DND-41 (cell line): ENCODE measurements at regions not wholly inside any gene's neighbourhood (a gene's known extent, or its start where the extent isn't known, plus 50 kb on each side); places are given as distances from the start of the nearest gene placed in this dataset.
A peak's percentile ranks its signal among the peaks of the same experiment; 100 is the strongest.

Source experiments
- ATAC-seq: fragments of 200-7000 bp; cut with Tn5 transposase; 3 replicates; pipeline ENCODE4 v1.9.1; 2021; ENCODE audit warnings: low read depth; ENCODE audit not compliant: insufficient read depth
- DNase-seq: peaks from one replicate; pipeline ENCODE4 v3.0.0-alpha.2; 2020
- H2AFZ ChIP-seq: 2 replicates; pipeline ENCODE4 v1.6.0; 2012; ENCODE audit warnings: low read depth, low read length
- H3K27ac ChIP-seq: 2 replicates; pipeline ENCODE4 v1.5.1; 2012; ENCODE audit warnings: low read length, inconsistent platforms
- H3K27me3 ChIP-seq: fragments of 200-600 bp; sonication (generic); 2 replicates; pipeline ENCODE4 v1.6.0; 2012; ENCODE audit warnings: low read length, mild to moderate bottlenecking, inconsistent platforms; ENCODE audit not compliant: insufficient read depth, poor library complexity
- H3K36me3 ChIP-seq: 2 replicates; pipeline ENCODE4 v1.5.1; 2012; ENCODE audit warnings: low read length, inconsistent platforms; ENCODE audit not compliant: insufficient read depth
- H3K4me1 ChIP-seq: 2 replicates; pipeline ENCODE4 v1.5.1; 2012; ENCODE audit warnings: mild to moderate bottlenecking, low read length; ENCODE audit not compliant: insufficient read depth
- H3K4me2 ChIP-seq: 2 replicates; pipeline ENCODE4 v1.6.0; 2012; ENCODE audit warnings: mild to moderate bottlenecking, moderate library complexity, low read length, inconsistent platforms; ENCODE audit not compliant: insufficient read depth
- H3K4me3 ChIP-seq, 2 experiments: fragments of 200-600 bp in 1 of 2; shearing (Covaris generic) in 1 of 2; 2 replicates each; pipeline ENCODE4 v1.5.1; 2012 to 2016; ENCODE audit warnings: inconsistent platforms in 2 of 2, low read length in 2 of 2, mild to moderate bottlenecking in 2 of 2, low read depth in 1 of 2, moderate library complexity in 1 of 2
- H3K79me2 ChIP-seq: 2 replicates; pipeline ENCODE4 v1.6.0; 2012; ENCODE audit warnings: low read length, inconsistent platforms; ENCODE audit not compliant: insufficient read depth
- H3K9ac ChIP-seq: 2 replicates; pipeline ENCODE4 v1.6.0; 2012; ENCODE audit warnings: low read depth, mild to moderate bottlenecking, inconsistent platforms, low read length, moderate library complexity
- H3K9me3 ChIP-seq: 2 replicates; pipeline ENCODE4 v1.5.1; 2012; ENCODE audit warnings: low read length, moderate library complexity, mild to moderate bottlenecking, inconsistent platforms; ENCODE audit not compliant: insufficient read depth, severe bottlenecking
- H4K20me1 ChIP-seq: 2 replicates; pipeline ENCODE4 v1.6.0; 2012; ENCODE audit warnings: low read length; ENCODE audit not compliant: insufficient read depth
- EZH2 ChIP-seq: IDR thresholded peaks from 3 replicates; pipeline ENCODE4 v1.6.1; 2012; ENCODE audit warnings: borderline replicate concordance, low read depth, mild to moderate bottlenecking, moderate library complexity, low read length, inconsistent platforms; ENCODE audit not compliant: severe bottlenecking
- TF ChIP-seq, protein P1 (sequence below): IDR thresholded peaks from 2 replicates; pipeline ENCODE4 v1.5.1; 2012; ENCODE audit warnings: borderline replicate concordance, low read length, moderate library complexity, mild to moderate bottlenecking; ENCODE audit not compliant: poor library complexity, severe bottlenecking; ENCODE audit errors: extremely low read depth

DNA sequence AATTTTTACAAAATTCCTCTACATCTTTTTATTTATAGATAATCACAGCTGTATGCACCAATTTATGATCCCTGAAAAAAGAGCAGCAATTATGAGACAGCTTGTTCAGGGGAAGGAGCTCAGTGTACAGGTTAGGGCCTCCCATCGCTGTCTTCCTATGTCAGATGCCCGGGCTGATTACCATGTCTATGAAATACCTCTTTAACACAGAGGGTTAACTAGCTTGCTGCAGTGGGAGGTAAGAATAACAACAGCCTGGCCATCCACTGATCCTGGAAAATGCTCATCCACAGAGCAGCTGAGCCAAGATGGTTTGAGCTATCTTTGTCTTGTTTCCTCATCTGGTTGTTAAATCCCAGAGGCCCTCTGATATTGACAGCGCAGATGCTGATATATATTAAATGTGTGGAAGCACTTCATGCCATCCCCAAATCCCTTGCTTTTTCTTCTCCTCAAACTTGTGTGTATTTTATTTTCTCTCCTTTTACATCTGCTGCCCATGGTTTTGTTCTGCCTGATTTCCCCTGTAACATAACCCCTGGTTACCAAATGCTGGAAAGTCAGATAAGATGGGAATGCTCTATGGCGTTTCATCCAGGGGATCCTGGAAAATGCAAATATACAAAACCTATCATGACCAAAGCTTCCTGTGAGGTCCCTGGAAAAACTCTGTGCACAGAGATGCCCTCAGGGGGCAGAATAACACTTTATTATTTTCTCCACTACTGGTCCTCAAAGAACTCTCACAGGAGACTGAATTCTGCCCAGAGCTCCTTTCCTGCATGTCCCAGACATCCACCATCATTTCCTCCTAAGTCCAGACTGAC is 85.8 kb upstream of the PUDP start:
- ATAC-seq (no peak), DNase-seq (no peak)
- Histone ChIP-seq H2AFZ (no peak overlapping the region), H4K20me1 (no peaks in the 10 kb centered on the region), H3K4me1 (no peaks in the 10 kb centered on the region), H3K9me3 (no peaks in the 10 kb centered on the region), H3K9ac (no peak overlapping the region), H3K27me3 (no peaks in the 10 kb centered on the region), H3K4me3 (no peak overlapping the region), H3K36me3 (no peaks in the 10 kb centered on the region), H3K4me2 (no peak overlapping the region), H3K79me2 (no peaks in the 10 kb centered on the region), H3K27ac (no peak overlapping the region)
- TF ChIP-seq, protein P1, sequence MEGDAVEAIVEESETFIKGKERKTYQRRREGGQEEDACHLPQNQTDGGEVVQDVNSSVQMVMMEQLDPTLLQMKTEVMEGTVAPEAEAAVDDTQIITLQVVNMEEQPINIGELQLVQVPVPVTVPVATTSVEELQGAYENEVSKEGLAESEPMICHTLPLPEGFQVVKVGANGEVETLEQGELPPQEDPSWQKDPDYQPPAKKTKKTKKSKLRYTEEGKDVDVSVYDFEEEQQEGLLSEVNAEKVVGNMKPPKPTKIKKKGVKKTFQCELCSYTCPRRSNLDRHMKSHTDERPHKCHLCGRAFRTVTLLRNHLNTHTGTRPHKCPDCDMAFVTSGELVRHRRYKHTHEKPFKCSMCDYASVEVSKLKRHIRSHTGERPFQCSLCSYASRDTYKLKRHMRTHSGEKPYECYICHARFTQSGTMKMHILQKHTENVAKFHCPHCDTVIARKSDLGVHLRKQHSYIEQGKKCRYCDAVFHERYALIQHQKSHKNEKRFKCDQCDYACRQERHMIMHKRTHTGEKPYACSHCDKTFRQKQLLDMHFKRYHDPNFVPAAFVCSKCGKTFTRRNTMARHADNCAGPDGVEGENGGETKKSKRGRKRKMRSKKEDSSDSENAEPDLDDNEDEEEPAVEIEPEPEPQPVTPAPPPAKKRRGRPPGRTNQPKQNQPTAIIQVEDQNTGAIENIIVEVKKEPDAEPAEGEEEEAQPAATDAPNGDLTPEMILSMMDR: no peak
- TF ChIP-seq EZH2: no peak

DNA sequence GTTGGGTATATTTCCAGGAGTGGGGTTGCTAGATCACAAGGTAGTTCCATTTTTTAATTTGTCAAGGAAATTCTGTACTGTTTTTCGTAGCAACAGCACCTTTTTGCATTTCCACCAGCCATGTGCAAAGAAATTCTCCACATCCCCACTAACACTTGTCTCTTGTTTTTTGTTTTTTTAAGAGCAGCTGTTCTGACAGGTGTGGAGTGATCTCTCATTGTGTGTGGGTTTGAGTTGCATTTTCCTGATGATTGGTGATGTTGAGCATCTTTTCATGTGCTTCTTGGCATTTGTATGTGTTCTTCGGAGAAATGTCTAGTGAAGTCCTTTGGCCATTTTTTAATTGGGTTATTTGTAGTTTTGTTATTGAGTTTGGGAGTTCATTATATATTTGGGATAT is 80.3 kb upstream of the PUDP start:
- Histone ChIP-seq H3K36me3 (no peaks in the 10 kb centered on the region), H3K27ac (no peak overlapping the region), H3K27me3 (no peaks in the 10 kb centered on the region), H3K4me1 (peaks cover 19% of the 10 kb centered on the region), H3K9me3 (no peaks in the 10 kb centered on the region), H3K4me2 (no peak overlapping the region), H3K79me2 (no peaks in the 10 kb centered on the region), H2AFZ (no peak overlapping the region), H4K20me1 (no peaks in the 10 kb centered on the region), H3K9ac (no peak overlapping the region), H3K4me3 (no peak overlapping the region)
- ATAC-seq (no peak), DNase-seq (no peak)
- TF ChIP-seq, protein P1: no peak
- no peak for TF ChIP-seq EZH2

DNA sequence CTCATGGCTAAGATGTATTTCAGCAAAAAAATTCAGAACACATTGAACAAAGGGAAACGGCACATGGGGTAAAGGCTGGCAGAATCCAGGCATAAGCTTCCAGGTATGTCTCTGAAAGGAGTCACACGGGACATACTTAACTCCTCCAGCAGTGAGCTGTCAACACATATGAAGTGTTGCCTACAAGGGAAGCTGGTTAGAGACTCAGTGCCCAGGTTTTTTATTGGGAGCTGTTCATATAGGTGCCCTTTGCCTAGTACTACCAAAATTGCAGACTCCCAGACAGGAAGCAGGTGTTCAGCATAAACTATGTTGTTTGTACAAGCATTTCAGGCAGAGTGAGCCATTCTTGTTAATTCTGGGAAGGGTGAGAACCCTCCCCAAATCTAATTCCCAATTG is 77.4 kb upstream of the PUDP start:
- peaks cover 19% of the 10 kb centered on the region for H3K4me1 ChIP-seq
- H3K36me3 ChIP-seq: 0 out of 2 replicates have a peak, but pooled peaks cover 4% of the 10 kb centered on the region
- no peaks in the 10 kb centered on the region for H3K9me3 ChIP-seq
- H4K20me1 ChIP-seq: no peaks in the 10 kb centered on the region
- H3K4me3 ChIP-seq: no peak overlapping the region
- DNase-seq (no peak), ATAC-seq (peak; percentile 75)
- no peak overlapping the region for H2AFZ ChIP-seq
- H3K79me2 ChIP-seq: no peaks in the 10 kb centered on the region
- TF ChIP-seq, protein P1: no peak
- no peak for TF ChIP-seq EZH2
- no peak overlapping the region for H3K9ac ChIP-seq
- H3K27ac ChIP-seq: peak overlapping the region; percentile 23
- H3K4me2 ChIP-seq: no peak overlapping the region
- no peaks in the 10 kb centered on the region for H3K27me3 ChIP-seq
